ENCODE measurements at regions not wholly inside any gene's neighbourhood (a gene's known extent, or its start where the extent isn't known, plus 50 kb on each side); places are given as distances from the start of the nearest gene placed in this dataset.

DNA sequence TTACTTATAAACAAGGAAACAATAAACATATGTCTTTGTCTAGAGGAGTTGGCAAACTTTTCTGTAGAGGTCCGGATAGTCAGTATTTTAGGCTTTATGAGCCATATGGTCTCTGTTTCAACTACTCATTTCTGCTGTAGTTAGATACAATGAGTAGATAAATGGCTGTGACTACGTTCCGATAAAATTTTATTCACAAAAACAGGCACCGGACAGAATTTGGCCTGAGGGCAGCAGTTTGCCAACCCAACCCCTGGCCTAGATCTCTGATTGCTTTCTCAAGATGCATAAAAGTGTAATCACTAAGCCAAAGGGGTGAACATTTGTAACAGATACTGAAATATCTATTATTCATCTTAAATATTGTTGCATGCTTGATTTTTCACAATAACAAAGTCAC is 123.1 kb upstream of the ESRRG start:
- DNase-seq: no peak

DNA sequence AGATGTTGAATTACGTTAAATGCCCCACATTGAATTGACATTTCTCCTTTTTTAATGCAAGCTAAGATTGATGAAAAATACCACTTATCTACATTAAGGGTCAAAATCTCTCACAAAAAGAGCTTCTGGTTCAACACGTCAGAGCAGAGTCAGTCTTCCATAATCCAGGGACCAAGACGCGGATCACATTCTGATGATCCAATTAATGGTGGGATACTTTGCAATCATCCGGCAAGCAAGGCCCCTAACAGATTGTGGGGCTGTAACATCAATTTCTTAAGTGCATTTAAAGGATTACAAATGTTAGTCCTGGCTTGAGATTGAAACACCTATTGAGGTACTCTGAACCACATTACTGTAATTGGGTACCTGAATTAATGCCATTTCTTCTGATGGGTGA is 120.2 kb upstream of the ESRRG start:
- DNase-seq: no peak

DNA sequence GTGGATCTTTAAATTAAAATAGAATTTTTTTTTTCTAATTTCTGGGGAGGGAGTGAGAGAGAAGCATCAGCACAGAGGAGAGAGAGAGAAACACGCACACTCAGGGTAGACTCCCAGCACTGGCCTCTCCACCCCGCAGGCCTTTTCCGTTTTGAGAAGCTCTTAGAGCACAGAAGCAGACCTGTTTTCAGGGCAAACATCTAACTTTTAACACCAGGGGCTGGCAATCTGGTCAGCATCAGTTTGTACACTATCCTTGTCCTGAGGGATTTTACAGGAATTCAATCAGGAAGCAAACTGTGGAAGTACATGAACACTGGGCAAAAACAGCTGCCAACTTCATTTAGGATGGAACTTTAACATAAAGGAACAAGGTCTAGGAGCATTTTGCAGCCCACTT is 117.9 kb upstream of the ESRRG start:
- no peak for DNase-seq

DNA sequence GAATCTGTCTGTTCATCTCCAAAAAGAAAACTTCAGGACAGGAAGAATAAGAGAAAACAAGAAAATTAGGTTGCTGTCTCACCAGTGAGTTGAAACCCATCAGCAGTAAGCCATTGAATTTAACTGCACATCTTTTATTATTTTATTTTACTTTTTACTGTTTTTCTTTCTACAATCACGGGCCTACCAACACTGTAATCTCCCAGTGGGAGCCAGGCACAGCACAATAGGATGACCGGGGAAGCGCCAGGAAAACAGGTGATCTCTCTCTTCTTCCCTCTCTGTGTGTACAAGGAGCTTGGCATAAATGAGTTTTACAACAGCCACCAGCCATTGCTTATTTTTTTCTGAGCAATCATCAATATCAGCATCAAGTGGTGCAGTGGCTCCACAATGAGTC is 113.1 kb upstream of the ESRRG start:
- DNase-seq: no peak

DNA sequence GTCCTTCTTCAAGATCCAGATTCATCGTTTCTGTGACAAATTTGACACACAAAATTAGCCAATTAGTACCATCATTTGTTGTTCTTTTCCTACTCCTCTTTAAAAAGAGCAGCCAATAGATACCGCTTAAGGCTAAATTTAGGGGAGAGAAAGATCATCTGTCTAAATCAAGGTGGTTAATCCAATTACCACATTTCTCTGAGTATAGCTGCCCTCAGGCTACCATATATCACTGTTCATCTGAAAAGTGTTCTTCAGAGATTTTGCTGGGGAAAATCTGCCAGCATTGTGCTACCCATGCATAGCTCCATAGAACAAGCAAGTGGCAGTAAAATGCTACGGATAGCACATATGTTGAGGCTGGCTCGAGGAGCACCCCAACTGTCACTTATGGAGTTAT is 110.3 kb upstream of the ESRRG start:
- DNase-seq: no peak

DNA sequence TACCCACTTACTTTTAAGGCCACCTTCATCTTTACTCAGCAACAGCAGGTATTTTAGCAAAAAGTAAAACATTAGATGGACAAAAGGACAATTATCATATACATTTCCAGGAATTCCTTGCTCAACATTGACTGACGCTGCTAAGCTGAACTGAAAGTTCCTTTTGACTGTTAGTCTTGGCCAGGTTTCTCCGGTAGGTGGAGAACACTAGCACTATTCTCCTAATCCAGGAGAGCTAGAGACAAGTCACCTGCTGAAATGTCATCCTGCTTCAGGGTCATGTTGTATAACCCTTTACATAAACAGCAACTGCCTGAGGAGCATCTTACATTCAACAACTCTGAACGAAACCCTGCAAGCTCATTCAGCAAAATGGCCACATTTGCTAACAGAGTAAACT is 109.0 kb upstream of the ESRRG start:
- DNase-seq: no peak

DNA sequence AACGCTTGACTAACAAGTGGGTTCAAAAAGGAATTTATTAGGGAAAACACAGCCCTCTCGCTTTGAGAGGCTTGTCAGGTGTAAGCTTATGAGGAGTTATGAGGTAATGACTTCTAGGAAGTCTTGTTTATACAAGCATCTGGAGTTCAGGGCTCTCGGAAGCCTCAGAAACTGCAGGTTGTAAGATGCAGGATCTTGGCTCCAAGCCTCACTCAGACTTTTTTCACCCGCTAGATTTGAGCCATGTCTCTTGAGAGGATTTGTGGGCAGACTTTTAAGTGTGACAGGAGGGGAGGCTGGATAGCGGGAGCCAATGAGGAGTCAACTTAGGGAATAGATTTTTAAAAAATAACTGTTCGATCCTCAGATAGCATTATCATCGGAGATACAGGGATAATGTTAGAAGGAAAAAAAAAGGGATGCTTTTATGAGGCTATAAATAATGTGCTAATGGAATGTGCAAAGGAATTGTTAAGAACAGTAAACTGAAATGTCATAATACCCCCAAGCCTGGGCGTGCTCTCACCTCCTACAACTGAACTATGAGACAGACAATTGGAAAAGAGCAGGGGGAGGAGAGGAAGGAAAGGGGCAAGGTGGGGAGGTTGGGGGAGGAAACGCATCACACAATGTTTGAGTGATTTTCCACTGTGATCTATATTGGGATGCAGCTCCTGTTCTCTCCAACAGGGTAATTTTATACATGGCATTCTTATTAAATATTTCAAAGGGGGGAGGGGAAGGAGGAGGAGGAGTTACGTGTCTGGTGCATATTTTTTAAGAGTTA is 107.4 kb upstream of the ESRRG start:
- no peak for DNase-seq

DNA sequence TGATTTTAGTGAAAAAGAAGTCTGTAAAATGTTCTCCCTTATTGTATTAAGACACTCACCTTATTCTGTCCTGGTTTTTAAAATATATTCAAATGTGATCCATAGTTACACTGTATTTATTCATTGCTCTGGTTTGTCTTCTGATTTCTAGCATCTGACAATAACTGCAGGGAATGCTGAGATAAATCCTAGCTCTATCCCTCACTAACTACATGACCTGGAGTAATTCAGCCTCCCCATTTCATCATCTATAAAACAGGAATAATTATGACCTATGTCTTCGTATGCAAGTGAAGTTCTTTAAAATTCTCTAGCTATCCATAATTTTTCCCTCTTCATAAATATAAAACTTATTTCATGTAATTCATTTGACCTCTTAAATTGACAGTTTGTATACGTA is 104.0 kb upstream of the ESRRG start:
- DNase-seq: no peak

DNA sequence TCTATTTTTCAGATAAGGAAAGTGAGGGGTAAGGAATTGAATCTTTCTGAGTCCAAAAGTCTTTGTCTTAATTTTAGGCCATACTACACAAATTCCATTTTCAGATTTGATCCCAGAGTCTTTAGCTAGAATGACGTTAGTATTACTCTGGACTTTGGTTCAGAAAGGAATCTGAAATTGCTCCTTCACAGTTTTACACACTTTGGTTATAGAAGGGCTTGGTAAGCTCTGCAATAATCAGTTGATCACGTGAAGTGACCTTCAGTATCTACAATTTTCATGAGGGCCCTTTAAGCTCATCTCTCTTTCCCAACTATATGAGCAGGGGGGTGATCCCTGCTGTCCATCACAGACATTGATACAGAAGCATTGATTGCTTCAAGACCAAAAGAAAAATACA is 103.4 kb upstream of the ESRRG start:
- DNase-seq: no peak

DNA sequence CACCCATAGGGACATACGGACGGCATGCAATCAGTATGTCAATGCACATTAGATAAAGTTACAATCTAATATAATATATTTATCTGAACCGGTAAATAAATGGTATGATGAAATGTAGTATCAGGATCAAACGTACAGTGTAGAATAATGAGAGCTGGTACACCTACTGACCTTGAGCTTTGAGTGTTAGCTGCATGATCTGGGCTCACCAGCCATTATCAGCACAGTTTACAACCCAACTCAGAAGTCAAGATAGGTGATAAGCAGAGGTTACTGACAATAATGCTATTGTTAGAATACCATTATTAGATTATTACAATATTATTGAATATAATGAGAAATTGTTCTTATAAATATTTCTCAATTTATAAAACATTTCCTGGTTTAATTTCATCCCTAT is 103.0 kb upstream of the ESRRG start:
- DNase-seq: no peak

DNA sequence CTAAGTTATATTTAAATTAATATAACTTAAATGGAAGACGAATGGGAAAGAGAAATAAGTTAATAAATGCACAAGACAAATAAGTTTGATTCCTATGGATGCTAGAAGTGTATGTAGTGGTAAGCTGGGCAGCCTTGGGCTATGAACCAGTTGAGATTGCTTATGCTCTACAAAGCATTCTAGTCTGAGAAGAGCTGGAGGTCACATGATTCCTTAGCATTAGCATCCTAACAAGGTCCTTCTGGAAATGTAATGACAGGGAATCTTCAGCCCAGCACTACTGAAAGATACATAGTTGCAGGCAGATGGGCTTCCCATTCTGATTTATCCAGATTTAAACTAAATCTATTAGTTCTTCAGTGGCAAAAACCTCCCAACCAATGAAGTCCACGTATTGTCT is 102.3 kb upstream of the ESRRG start:
- no peak for DNase-seq

DNA sequence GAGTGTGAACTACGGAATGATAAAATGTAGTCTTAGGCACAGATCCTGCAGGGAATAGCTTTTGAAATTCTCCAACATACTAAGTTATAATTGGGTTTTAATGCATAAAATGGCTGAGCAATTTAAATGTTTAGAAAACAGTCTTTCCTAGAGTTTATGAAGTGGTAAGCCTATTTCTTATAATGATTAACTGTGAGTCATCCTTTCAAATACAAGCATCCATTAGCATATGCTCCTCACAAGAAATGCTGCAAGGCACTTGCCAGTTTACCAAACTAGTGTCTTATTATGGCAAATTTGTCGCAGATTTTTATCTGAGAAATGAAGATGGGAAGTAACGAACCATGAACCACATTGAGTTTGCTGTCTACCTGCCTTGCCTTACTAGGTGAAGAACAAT is 101.3 kb upstream of the ESRRG start:
- no peak for DNase-seq

DNA sequence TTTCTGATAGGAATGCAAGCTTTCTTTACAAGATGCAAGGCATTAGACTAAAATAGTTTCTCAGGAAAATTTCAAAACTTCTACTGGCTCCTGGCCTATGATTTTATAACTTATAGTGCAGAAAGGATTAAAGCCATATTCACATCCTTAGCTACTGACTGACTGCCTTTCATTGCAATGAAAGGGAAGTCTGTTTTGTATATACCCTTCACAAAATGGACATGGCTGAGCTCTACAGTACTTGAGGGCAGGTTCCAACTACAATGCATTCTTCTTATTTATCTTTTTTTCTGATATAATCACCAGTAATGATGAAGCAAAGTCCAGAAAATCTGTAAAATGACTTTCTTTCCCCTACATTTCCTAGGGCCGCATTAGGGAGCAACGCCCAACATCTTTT is 100.5 kb upstream of the ESRRG start:
- DNase-seq: no peak

DNA sequence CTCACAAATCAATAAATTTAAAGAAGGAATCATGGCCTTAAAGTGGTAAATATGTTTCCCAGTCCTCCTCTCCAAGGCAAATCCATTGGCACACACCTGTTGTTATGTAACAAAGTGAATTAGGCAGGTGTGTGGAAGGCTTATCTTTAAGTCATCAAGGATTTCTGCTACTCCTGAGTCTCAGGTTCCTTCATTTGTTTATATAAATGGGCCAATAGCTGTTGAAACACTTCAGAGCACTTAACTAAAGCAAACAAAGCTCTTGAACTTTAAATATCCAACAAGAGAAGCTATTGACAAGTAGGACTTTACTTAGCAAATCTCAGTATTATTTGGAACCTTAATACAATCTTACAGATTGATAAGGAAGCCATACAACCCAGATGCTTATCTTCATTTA is 99.3 kb upstream of the ESRRG start:
- no peak for DNase-seq

DNA sequence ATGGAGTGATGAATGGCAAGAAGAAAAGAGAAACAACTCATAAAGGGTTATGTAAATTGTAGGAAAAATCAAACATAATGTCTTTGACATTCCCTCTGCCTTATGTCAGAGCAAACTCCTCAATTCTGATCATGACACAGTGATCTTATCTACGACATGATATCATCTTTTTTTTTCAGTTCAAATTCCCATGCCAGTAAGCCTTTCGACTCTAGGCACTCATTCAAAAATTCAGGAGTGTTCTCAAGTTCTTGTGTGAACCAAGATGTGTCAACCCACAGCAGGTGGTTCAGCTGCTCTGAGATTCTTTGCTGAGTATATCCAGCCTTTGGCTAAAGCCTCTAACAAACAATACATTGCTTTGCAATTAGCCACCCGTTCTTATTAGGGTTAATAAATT is 97.1 kb upstream of the ESRRG start:
- DNase-seq: no peak

DNA sequence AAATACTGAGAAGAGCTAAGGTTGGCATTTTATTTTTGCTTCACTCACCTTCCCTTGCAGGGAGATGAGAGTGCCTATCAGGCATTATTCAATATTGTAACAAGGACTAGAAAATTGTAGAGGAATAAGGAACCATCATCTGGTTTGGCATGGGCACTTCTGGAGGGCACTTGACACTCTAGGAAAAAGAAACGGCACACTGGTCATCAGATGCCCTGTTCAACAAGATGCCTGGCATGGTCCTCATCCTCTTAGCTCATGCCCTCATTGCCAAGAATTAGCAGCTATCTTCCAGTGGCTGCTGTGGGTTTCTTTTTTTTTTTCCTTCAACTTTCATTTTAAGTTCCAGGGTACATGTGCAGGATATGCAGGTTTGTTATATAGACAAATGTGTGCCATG is 95.1 kb upstream of the ESRRG start:
- DNase-seq: no peak

DNA sequence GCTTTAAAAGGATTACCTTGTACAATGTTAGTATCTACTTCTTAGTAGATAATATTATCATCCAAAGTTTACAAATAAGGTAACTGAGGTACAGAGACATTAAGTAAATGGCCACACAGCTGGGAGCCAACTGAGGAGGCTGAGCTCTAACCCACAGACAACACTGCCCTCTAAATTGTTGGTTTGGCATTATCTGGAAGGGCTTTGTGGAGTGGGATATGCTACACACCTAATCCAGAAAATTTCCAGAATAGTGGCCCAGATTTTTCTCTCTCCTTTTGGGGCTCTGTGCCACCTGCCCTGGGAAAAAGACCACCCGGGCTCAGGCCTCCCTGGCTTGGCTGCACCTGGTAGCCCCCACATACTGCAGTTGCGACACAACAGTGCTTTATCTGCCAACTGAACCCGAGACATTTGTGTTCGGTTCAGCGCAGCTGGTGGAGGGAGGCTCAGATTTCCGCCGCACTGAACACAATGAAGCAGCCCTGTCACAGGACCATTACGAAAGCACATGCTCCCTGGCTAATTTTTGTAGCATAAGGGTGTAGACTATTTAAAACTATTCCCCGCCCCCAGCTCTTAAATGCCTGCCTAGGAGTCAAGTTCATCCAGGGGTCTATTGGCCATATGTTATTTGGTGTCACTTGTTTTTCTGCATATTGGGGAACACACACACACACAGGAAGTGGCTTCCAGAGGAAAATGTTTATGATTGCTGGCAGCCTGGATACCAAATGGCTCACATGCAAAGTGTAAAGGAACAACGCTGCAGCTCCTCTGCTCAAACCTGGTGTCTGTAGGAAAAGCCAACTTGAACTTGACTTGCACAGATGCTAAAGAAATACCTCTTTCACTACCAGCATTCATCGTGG is 92.3 kb upstream of the ESRRG start:
- no peak for DNase-seq

DNA sequence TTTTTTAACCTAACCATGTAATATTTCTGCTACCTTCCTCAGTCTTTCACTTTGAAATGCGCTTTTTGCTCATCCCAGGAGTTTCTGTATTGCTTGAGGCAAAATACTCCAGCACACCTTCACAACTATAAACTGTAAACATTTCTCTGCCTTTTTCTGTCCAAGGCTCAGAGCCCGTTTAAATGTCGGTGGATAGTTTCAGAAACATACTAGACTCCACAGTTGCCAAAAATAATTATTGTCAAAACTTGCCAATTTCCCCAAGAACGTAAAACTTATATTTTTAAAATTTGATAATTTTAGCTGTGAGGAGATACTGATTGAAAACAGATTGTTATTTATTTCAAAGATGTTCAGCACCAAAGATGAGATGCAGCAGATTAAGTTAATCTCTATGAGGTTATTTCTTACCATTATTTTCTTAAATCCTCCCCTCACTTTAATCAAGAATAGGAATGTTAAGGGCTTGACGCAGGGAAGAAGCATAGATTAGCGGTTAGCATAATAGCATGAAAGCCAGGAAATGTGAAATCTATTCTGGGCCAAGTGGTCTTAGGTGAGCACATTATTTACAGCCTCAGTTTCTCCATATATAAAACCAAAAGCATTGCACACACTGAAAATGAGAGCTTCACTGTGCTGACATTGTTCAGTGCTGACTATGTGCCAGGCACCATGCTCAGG is 91.5 kb upstream of the ESRRG start:
- no peak for DNase-seq

DNA sequence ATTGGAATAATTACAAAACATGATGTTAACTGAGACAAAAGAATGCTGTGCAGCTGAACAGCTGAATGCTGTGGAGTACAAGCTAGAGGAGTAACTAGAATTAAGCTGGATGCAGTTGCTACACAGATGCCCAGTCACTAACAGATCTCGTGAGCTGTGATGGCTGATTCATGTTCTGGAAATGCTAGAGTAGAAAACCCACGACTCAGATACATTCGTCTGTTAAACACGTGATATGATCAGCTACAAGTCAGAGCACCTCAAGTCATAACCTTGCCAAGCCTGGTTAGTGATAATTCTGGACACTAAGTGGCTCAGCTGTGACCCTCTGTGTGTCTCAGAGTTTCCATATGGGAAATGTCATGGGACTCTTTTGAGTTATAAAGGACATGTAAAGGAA is 89.7 kb upstream of the ESRRG start:
- no peak for DNase-seq

DNA sequence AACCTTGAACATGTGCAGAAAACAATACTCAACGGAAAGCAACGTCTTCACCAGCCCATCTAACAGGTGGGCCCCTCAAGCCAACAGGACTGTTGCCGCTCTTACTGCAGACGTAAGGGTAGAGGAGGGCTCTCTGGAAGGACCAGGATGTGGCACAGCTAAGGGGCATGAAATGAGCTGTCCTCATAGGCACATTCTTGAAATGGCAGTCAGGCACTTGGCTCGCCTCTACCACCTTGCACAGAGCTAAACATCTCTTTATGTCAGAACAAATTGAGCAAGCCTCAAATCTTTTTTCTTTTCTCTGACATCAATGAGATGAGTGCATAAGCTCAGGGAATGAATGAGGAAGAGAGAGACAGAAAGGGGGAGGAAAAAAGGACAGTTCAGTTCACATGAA is 86.4 kb upstream of the ESRRG start:
- DNase-seq: no peak

DNA sequence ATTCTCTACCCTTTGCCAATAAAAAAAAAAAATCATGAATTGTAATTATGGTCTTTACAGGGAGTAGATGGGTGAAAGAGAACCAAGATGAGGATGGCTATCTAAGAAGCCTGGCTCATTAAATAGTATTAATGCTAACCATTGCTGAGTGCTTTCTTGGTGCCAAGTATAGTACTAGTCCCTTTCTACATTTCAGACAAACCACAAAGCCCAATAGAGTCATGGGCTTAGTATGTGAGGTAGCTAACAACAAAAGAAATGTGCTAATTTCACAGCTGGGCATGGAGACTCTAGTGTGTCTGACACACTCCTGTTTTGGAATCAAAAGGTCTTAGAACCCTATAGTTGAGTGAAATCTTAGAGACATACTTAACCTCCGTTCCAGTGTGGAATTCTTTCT is 84.5 kb upstream of the ESRRG start:
- no peak for DNase-seq

DNA sequence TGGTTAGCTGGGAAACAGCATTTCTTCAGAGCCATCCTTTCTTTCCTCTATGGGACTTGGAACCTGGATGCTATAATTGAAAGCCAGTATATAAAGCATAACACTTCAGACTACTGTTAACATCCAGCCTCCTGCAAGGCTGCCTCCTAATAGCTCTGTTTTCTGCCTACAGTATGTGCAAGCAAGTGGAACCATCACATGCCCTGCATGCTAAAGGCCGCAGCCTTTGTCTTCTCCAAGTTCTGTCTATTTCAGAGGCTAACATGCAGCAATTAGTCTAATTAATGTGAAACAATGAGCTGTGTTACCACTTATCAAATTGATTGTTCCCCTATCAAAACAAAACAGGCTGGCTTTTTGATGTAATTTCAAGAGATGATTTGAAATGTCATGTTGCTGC is 82.7 kb upstream of the ESRRG start:
- no peak for DNase-seq

DNA sequence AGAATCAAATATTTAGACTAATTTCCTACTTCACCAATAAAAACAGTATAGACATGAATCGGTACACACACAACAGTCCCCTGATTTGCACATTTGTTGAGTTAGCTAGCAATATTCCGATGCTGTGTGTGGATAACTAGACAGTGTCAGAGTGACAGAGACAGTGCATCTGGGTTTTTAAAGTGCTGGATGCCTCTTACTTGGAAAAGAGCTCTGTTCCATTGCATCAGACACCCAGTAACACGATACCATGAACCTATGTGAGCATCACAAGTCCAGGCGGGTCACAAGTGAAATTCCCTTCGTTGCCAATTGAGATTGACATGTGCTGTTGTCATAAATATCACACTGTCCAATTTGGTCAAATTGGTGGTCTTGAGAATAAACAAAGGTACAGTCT is 82.0 kb upstream of the ESRRG start:
- no peak for DNase-seq

DNA sequence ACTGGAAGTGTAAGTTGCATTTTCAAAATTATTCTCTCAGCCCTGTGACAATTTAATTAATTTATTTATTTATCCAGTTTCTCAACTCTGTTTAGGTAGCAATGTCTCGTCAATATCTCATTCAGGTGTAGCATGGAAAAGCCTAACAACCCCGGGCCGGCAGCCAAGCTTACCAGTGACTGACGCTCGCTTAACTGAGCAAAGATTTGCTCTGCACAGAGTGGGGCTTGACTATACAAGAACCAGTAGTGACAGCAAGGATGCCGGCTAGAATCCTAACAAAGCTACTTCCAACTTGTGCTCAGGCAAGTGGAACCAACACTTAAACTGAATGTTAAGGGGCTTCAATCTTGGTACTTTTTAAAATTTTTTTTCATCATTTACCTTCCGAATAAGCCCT is 80.9 kb upstream of the ESRRG start:
- DNase-seq: no peak
